Epithelial cell of proximal tubule (primary cell): ENCODE measurements at regions not wholly inside any gene's neighbourhood (a gene's known extent, or its start where the extent isn't known, plus 50 kb on each side); places are given as distances from the start of the nearest gene placed in this dataset.

Experiments
- DNase-seq: peaks from one replicate; pipeline ENCODE4 v3.0.0-alpha.2; 2011; ENCODE audit warnings: low read depth
- H3K4me3 ChIP-seq: 2 replicates; pipeline ENCODE4 v1.5.1; 2011; ENCODE audit warnings: low read depth, mild to moderate bottlenecking, low read length
- TF ChIP-seq, protein P1 (sequence below): conservative IDR thresholded peaks from 2 replicates; pipeline ENCODE4 v1.5.1; 2012; ENCODE audit warnings: low read depth, mild to moderate bottlenecking, low read length

DNA sequence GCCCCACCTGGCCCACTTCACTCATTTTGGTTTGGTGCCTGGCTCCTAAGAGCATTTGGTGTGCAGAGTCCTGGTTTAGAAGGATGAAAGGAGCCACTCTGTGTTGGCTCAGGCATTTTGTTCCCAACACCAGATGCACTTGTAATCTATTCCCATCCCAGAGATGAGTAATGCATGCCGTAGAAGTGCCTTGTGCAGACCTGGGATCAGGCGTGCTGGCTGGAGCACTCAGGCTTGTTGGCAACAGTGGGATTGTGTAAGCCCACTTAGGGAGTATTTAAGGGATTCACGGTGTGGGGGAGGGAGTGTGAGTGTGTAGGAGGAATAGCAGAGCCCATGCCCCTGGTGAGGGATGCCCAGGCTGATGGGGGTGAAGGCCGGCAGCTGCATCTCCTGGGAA, 501.5 kb upstream of the TBX3 start:
- no peak overlapping the region for H3K4me3 ChIP-seq
- TF ChIP-seq, protein P1, sequence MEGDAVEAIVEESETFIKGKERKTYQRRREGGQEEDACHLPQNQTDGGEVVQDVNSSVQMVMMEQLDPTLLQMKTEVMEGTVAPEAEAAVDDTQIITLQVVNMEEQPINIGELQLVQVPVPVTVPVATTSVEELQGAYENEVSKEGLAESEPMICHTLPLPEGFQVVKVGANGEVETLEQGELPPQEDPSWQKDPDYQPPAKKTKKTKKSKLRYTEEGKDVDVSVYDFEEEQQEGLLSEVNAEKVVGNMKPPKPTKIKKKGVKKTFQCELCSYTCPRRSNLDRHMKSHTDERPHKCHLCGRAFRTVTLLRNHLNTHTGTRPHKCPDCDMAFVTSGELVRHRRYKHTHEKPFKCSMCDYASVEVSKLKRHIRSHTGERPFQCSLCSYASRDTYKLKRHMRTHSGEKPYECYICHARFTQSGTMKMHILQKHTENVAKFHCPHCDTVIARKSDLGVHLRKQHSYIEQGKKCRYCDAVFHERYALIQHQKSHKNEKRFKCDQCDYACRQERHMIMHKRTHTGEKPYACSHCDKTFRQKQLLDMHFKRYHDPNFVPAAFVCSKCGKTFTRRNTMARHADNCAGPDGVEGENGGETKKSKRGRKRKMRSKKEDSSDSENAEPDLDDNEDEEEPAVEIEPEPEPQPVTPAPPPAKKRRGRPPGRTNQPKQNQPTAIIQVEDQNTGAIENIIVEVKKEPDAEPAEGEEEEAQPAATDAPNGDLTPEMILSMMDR = no peak
- no peak for DNase-seq

DNA sequence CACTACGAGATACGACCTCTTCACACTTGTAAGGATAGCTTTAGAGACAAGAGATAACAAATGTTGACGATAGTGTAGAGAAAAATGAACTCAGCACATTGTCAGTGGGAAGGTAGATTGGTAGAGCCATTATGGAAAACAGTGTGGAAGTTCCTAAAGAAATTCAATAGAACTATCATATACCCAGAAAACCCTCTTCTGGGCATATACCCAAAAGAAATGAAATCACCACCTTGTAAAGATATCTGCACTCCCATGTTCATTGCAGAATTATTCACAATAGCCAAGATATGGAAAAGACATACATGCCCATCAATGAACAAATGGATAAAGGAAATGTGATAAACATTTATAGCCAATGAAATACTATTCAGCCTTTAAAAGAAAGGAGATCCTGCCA, 499.8 kb upstream of the TBX3 start:
- H3K4me3 ChIP-seq = no peak overlapping the region
- DNase-seq = no peak
- TF ChIP-seq, protein P1 = no peak

DNA sequence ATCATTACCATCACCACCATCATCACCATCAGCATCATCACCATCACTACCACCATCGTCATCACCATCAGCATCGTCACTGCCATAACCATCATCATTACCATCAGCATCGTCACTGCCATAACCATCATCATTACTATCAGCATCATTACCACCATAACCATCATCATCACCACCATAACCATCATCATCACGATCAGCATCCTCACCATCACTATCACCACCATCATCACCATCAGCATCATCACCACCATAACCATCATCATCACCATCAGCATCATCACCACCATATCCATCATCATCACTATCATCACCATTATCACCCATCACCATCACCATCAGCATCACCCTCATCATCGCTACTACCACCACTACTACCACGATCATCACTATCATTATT, 493.9 kb upstream of the TBX3 start:
- H3K4me3 ChIP-seq = no peak overlapping the region
- TF ChIP-seq, protein P1 = no peak
- DNase-seq = no peak

DNA sequence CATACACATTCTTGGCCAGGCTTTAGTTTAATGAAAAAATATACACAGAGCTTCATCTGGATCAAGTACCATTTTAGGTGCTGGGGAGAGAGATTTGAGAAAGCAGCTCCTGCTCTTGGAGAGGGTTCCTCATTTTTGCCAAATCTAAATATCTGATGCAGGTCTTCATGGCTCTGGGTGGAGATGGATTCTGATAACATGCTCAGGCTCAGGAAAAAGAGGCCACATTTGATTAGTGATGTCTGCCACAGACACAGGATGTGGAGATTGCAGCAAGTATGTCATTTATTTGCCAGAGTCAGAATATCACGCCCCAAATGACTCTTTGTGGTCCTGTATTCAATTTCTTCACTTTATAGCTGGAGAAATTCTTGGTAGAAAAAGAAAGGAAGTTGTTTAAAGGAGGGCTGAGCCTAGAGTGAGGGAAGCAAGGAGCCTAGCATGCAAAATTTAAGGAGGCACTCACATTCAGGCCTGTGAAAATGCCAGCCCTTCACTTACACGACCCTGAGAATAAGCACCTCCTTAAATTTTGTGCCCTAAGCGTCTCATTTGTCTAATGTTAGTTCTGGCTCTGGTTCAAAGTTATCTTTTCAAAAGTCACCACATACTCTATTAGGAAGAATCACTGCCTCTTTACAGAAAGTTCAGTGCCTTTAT, 492.9 kb upstream of the TBX3 start:
- no peak overlapping the region for H3K4me3 ChIP-seq
- TF ChIP-seq, protein P1 = no peak
- no peak for DNase-seq

DNA sequence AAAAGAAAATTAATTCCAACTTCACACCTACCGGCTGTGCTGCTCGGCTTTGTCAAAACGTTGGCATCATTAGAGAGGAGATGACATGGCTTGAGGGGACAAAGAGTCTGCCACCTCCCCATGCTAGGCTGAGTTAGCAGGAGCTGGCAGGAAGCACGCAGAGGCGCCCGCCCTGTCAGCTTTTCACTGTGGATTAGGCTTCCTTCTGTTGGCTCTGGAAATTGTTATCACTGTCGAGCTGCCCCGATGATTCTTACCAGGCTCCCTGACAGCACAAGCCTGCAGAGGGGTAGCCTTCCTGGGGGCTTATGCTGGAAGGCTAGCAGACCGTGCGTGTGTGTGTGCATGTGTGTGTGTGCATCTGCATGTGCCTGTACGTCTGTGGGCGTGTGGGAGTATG, 490.9 kb upstream of the TBX3 start:
- H3K4me3 ChIP-seq = no peak overlapping the region
- DNase-seq = no peak
- TF ChIP-seq, protein P1 = no peak

DNA sequence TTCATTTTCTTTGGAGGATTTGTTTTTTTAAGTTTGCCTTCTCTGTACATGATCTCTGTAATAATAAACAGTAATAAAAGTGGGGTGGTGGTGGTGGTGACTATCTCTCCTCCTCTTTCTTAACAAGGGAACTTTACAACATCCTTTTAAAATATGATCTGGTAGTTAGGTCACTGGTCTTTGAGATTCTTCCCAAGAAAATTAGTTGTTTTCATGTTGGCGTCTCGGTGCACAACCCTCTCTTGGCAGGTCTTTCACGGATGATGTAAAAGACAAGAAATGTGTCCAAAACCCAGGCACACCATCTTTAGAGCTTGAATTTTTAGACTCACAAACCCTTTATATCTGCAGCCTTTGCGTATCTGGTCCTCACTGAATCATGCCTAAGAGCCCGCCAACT, 488.5 kb upstream of the TBX3 start:
- DNase-seq = no peak
- TF ChIP-seq, protein P1 = no peak
- no peak overlapping the region for H3K4me3 ChIP-seq

DNA sequence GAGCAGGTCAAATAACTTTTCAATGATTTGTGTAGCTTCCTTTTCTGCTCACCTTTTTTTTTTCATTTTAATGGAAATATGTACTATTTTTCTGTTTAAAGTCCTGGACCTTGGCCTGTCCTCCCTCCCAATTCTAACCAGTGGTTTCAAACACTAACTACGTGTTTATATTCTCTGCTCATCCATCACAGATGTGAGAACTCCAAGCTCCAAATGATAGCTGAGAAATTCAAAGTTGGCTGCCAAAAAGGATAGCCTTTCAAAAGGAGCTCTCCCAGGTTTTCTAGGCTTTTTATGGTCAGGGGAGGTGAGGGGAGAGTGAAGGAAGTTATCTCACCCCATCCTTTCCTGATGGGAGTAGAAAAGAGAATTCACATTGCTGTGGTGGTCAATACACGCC, 486.0 kb upstream of the TBX3 start:
- H3K4me3 ChIP-seq = no peak overlapping the region
- no peak for DNase-seq
- TF ChIP-seq, protein P1 = no peak
